Gastrocnemius medialis (tissue), 4 donors: ENCODE measurements at regions not wholly inside any gene's neighbourhood (a gene's known extent, or its start where the extent isn't known, plus 50 kb on each side); places are given as distances from the start of the nearest gene placed in this dataset.

Experiments
- POLR2A ChIP-seq, 2 donors: fragments of 450-650 bp; IDR thresholded peaks; one replicate each; pipeline ENCODE4 v1.6.1; 2017; ENCODE audit warnings: antibody characterized with exemption in 2 of 2, mild to moderate bottlenecking in 2 of 2, moderate library complexity in 2 of 2
- TF ChIP-seq, protein P1 (sequence below), 5 experiments: fragments of 450-650 bp in 3 of 5; fragments of 200-600 bp in 2 of 5; sonication (generic) in 2 of 5; IDR thresholded peaks in 4 of 5; conservative IDR thresholded peaks in 1 of 5; 1 replicate in 4 of 5; 2 replicates in 1 of 5; pipeline ENCODE4 v1.5.1; 2016 to 2019; ENCODE audit warnings: antibody characterized with exemption in 5 of 5, mild to moderate bottlenecking in 3 of 5, moderate library complexity in 3 of 5

DNA sequence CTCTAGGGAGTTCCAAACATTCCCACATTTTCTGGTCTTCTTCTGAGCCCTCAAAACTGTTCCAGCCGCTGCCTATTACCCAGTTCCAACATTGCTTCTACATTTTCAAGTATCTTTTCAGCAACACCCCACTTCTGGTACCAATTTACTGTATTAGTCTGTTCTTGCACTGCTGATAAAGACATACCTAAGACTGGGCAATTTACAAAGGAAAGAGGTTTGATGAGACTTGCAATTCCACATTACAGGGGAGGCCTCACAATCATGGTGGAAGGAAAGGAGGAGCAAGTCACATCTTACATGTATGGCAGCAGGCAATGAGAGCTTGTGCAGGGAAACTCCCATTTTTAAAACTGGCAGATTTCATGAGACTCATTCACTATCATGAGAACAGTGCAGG is 629.1 kb upstream of the NR2F2 start:
- TF ChIP-seq, protein P1, sequence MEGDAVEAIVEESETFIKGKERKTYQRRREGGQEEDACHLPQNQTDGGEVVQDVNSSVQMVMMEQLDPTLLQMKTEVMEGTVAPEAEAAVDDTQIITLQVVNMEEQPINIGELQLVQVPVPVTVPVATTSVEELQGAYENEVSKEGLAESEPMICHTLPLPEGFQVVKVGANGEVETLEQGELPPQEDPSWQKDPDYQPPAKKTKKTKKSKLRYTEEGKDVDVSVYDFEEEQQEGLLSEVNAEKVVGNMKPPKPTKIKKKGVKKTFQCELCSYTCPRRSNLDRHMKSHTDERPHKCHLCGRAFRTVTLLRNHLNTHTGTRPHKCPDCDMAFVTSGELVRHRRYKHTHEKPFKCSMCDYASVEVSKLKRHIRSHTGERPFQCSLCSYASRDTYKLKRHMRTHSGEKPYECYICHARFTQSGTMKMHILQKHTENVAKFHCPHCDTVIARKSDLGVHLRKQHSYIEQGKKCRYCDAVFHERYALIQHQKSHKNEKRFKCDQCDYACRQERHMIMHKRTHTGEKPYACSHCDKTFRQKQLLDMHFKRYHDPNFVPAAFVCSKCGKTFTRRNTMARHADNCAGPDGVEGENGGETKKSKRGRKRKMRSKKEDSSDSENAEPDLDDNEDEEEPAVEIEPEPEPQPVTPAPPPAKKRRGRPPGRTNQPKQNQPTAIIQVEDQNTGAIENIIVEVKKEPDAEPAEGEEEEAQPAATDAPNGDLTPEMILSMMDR (IDR thresholded peaks at IDR 0.05 in 4 of 5, conservative IDR thresholded peaks at IDR 0.05 in 1 of 5): no peak
- no peak for TF ChIP-seq POLR2A (IDR thresholded peaks at IDR 0.05)
